ENCODE measurements at regions not wholly inside any gene's neighbourhood (a gene's known extent, or its start where the extent isn't known, plus 50 kb on each side); places are given as distances from the start of the nearest gene placed in this dataset.

DNA sequence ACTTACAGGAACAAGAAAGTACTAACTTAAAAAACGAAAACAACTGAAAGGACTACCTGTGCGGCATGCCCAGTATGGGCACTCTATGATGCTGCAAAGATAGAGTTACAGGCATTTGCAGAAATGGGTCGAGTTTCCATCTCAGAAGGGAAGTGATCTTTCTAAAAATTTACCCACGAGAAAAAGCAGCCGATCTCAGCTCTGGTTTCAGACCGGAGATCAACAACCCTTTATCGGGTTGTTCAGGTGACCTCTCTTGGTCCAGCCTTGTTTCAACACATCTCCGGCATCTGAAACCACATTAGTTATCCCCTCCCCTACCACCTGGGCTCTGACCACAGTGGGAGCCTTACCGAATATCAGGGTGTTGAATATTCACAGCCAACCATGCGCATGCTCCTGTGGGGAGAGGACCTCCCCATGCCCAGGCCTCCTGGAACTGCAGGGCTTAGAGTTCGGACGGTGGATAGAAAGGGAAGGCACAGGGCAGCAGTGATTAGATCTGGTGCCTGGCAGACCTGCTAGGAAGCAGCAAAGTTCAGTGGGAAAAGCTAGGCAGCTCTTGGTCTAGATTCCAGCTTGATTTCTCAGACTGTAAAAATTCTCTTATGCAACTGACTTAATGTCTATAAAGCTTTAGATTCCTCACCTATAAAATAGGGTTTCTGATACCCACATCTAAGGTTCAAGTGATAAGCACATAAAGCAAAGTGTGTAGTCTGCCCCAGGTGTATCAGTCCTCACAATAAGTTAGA is 906.0 kb downstream of the VRK1 start:
- no peak for DNase-seq

- no peak for DNase-seq
These were observed 907.2 kb downstream of the VRK1 start for GRCh38 chr14:97704316-97704885.

- DNase-seq = no peak
These were observed 907.9 kb downstream of the VRK1 start for GRCh38 chr14:97705107-97705506.

DNA sequence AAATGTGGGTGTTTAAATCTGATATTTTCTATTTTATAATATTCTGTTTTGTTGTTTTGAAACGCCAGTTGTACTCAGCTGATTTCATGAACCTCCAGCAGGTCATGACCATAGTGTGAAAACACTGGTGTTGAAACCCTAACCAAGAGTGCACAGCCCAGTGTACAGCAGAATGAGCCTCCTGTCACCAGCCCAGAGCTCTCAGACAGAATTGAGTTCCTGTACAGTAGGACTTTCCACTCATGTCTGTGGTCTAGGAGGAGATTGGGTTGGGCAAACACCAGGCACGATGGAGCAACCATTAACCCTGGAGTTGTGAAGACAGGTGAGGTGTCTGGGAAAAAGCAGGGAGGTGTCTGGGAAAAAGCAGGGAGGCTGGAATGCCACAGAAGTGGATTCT is 908.8 kb downstream of the VRK1 start:
- DNase-seq = no peak

- no peak for DNase-seq
These were observed 909.6 kb downstream of the VRK1 start for GRCh38 chr14:97706819-97707218.

DNA sequence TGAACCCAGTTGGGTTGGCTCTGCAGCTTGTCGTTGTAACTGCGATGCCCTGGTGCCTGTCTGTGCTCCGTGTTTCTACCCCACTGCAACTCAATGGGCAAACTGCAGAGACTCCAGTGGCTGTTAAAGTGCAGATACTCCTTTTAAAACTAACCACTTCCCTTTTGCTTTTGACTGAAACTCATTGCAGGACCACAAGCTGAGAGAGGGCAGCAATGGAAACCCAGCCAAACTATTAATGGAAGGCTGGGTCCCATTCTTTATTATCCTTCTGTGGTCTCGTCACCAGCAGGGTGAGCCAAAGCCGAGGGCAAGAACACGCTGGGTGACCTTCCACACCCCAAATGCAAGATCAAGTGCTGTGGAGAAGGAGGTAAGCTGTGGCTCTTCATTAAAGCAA is 910.4 kb downstream of the VRK1 start:
- DNase-seq = no peak

DNA sequence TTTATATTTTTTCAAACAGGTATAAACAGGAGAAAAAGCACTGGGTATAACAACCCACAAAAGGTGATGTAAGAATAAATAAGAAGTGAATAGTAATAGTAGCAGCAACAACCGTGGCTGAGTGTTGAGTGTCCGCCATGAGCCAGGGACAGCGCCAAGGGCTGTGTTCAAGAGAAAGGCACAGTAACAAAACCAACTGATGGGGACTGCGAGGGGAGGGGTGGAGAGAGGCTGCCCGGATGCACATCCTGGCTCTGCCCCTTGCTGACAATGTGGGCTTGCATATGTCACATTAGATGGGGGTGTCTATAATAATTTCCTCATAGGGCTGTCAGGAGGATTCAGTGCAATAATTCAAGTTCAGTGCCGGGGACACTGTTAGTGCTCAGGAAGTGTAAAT is 912.4 kb downstream of the VRK1 start:
- DNase-seq = no peak

- no peak for DNase-seq
These were observed 913.5 kb downstream of the VRK1 start for GRCh38 chr14:97710726-97711125.

GRCh38 chr14:97712471-97712870 is 915.3 kb downstream of the VRK1 start:
- DNase-seq = no peak

DNA sequence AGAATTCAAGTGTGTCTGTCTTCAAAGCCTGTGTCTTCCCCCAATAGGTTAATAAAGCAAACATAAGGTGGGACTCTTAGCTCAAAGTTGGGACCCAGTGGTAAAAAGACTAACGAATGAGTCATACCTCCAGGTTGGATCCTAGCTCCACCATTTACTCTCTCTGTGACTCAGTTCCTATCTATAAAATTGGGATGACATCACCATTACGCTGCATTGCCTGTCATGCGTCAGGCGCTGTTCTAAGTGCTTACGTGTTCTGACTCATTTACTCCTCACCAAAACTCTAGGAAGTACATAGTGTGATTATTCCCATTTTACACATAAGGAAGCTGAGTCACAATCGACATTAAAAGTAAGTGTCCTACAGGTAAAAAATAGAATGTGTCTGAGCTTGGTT is 915.8 kb downstream of the VRK1 start:
- no peak for DNase-seq

DNA sequence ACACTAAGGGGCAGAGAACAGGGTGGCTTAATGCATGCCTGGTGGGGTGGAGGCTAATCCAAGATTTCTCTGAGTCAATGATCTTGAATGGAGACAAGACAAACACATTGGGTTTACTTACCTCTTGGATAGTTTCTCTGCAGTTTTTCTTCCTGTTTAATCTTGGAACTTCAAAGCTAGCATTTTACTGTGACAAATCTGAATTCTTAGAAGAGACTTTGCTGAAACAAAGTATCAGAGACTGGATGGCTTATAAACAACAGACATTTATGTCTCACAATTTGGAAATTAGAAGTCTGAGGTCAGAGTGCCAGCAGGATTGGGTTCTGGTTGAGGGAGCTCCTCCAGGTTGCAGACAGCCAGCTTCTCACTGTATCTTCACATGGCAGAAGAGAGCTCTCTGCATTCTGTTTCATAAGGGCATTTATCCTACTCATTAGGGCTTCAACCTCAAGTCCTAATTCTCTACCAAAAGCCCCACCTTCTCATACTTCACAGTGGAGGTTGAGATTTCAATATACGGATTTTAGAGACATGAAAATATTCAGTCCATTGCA is 921.8 kb downstream of the VRK1 start:
- DNase-seq = no peak

- DNase-seq = no peak
These were observed 922.7 kb downstream of the VRK1 start for GRCh38 chr14:97719931-97720330.

DNA sequence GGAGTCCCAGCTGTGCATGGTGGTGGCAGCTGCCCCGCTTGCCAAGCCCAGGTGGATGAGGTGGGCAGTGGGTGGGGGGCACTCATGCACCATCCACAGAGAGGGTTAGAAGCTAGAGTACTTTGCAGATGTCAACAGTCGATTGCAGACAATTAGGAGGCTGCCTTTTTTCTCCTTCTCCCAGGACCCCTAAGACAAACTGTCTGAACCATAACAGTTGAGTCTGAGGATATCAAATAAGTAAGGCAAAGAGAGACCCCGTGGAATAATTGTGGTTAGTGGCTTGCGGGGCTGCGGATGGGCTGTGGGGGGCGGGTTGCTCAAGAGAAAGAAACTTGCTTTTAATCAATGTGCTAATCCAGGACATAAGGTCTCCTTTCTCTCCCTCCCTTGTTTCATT is 926.2 kb downstream of the VRK1 start:
- no peak for DNase-seq

DNA sequence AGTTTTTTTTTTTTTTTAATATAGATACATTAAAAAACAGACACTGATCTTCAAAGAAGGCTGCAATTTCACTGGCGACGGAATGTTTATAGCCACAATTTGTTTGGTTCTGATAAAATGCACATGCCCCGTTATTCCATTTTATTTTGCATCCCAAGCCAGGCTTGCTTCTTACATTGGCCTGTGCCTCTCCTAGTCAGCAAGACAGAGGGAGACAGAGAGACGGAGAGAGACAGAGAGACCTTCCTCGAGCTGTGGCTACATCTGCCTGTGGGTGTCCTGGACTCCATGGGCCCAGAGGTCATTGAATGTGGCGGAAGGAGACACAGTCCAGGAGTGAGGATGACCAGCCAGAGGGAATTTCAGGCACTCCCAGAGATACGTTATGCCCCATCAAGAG is 926.6 kb downstream of the VRK1 start:
- no peak for DNase-seq

DNA sequence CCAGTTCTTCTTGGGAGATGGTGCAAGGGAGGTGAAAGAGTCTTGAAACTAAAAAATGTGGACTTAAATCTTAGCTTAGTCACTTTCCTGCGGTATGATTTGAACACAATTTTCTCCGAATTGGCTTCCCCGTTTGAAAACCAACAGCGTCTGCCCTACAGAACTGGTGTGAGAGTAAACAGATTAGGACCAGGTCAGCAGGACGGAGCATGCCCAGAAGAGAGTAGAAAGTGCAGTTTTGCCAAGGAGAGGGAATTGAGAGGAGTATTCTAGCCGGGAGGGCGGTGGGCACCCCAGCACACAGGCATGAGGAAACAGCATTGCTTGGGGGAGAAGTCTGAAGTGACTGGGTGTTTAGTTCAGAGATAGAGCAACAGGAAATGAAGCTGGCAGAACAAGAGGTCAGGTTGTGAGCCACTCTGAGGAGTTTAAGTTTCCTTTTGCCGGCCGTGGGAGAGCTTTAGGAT is 927.1 kb downstream of the VRK1 start:
- no peak for DNase-seq

DNA sequence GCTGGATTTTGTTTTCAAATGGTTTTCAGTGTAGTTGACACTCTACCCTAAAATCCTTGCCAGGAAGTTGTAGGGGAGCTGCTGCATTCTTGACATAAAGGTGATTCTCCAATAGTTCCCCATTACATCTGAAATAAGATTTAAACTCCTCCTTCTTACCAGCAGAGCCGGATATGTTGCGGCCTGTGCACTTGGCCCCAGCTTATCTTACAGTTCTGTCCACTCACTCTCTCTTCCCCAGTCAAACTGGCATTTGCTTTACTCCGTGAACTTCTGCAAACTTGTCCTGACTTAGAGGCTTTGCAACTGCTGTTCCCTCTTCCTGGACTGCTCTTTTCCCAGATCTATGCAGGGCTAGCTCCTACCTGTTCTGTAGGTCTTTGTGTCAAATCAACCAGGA is 929.5 kb downstream of the VRK1 start:
- no peak for DNase-seq

DNA sequence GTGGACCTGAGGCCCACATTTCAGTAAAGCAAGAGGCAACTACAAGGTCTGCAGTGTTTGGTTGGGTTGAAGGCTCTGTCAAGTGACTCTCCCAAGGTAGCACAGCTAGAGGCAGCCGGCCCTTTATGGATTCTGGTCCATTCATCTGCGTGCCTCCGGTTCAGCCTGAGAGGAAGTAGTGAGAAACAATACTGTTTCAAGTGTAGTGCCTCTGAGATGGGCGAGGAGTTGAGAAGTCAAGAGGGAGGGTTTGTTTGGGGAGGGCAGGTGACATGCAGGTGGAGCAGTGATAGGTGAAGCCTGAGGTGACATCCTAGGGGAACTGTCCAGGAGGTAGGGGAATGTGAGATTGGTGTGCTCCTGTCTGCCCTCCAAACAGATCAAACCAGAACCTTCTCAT is 933.5 kb downstream of the VRK1 start:
- no peak for DNase-seq

DNA sequence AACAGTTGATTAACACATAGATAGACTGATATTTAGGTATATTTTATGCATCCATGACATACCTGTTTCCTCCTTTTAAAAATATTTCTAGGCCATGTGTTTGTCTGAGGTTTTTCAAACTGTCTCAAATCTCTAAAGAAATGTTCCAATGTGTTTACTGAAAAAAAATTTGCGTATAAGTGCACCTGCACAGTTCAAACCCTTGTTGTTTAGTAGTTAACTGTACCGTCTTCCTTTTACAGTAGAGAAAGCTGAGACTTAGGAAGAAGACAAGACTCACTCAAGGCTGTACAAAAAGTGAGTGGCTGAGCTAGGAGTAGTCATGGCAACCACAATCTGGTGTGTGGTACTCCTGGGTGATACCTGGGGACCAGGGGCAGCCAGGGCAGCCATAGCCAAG is 934.6 kb downstream of the VRK1 start:
- DNase-seq = no peak

DNA sequence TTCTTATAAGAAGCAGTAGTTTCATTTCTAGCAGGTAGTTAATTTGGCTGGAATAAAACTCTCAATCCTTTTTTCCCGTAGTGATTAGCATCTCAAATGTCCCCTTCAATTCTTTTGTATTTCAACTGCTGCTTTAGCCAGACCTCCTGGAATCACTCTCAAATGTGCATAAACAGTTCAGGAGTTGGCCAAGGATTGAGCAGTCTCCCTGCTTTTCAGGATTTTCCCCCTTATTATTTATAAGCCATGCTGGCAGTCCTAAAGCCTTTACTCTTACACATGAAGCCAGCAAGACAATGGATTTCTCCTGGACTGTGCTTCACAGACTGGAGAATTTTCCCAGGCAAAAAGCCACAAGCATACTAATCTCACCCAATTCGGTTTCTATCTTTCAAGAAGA is 950.1 kb downstream of the VRK1 start:
- no peak for DNase-seq

DNA sequence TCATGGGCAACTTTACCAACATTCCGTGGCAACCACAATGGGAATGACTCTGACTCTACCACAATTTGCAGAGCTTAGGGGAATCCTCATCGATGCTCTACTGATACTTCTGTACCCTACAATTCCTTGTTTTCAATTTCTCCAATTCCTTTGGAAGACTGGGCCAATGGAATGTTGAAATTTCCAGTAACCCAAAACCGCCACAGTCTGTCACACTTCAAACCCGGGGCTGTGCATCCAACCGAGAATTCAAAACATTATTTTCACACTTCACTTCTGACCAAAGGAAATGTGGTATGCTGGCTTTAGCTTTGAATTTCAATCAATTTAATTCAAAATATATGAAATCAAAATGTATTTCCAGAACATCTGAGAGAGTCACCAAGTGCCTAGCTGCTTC is 951.4 kb downstream of the VRK1 start:
- DNase-seq = no peak

DNA sequence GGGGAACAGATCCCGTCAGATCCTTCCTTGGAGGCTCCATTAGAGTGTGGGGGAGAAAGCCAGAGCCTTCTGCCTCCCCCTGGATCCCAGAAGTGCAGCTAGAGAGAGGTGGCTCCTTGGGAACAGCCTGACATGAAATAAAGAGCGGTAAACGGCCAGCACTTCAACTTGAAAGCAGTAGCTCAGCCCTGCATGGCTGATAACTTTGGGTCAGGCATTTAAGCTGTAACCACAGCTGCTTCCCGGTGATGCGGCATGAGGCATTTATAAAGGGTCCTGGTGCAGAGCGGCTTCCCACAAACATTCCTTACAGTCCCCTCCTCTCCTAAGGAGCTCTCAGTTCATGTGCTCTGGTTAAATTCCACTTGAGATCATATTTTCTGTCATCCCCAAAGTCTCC is 960.3 kb downstream of the VRK1 start:
- DNase-seq = no peak

DNA sequence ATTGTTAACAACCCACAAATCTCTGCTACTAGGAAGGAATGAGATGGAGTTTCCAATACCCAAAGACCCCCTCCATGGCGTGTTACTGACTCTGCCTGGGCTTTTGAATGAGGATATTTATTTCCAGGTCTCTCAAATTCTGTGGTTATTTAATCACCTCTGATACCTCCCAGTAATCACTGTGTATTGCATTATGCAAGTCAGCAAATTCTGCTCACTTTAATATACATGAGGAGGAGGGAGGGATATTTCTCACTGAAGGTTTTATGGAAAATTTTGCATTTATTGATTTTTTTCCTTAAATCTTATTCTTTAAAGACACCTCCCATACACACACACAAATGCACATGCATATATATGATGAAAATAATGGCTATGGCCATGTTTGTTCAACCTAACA is 962.9 kb downstream of the VRK1 start:
- DNase-seq = no peak

DNA sequence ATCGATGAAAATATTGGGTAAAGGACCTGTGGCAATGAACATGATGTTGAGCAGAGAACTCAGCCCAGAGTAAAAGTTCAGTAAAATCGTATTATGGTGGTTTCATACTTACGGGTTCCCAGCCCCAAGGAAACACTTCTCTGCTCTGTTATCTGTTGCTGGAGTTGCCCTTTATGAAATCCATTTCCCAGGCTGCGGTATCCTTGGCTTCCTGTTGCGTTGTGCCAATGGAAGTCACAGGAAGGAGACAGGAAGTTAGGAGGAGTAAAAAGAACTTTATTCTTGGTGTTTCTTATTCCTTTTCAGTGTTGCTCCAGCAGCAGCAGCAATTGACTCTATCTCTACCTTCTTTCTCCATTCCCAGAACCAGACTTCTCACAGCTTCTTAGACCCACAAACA is 965.2 kb downstream of the VRK1 start:
- no peak for DNase-seq

DNA sequence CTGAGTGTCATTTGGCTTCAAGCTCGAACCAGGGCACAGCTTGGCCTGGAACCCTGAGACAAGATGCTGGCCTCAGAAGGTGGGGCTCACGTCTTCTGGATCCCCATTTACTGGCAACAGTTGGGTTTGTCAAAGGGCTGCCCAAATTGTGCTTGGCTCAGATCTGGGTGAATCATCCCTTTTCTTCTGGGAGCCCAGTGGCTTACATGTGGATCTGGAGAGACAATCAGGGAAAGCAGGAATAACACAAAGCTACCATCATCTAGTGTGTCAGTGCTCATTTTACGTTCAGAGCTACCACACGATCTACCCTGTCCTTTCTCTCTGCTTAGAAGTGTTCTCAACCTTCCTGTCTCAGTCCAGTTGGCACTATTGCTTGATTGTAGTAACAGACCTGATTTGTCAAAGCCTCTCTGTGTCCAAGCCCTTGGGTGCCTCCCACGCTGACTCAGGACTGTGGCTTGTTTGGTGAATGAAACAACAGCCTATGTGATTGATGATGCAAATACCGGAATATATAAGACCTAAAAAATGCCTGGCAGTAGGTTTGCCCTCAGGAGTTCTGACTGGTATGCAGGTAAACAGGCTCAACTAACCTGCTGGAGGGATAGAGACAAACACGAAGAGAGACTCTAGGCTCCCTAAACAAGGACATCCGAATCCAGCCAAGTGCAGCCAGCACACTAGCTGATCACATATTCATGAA is 974.3 kb downstream of the VRK1 start:
- no peak for DNase-seq
